Activated T-cell treated with anti-CD3 and anti-CD28 coated beads, Interleukin-2, amount 50 U/mL, for 4 hours (primary cell): ENCODE measurements at regions not wholly inside any gene's neighbourhood (a gene's known extent, or its start where the extent isn't known, plus 50 kb on each side); places are given as distances from the start of the nearest gene placed in this dataset.
"Not testable (repeated sequence)": the region's sequence is repeated elsewhere in the genome, so short reads cannot be mapped to it uniquely, and the experiment has no call there.

Source experiments
- ATAC-seq, 2 donors: fragments of 200-7000 bp; cut with Tn5 transposase; one replicate each; pipeline ENCODE4 v1.10.0; 2021
- DNase-seq: peaks from one replicate; pipeline ENCODE4 v3.0.0-alpha.2; 2020
- H3K27me3 Mint-ChIP-seq: one replicate; pipeline ENCODE4 v1.8.0; 2021; ENCODE audit warnings: low read depth, mixed read lengths
- H3K36me3 Mint-ChIP-seq: one replicate; pipeline ENCODE4 v1.8.0; 2022; ENCODE audit warnings: mixed read lengths; ENCODE audit not compliant: insufficient read depth
- H3K4me1 Mint-ChIP-seq: one replicate; pipeline ENCODE4 v1.8.0; 2021; ENCODE audit warnings: low read depth, mixed read lengths
- H3K4me3 Mint-ChIP-seq: one replicate; pipeline ENCODE4 v1.8.0; 2021; ENCODE audit warnings: mild to moderate bottlenecking, moderate library complexity, mixed read lengths
- H3K9me3 Mint-ChIP-seq: one replicate; pipeline ENCODE4 v1.8.0; 2021; ENCODE audit warnings: mixed read lengths

- Mint-ChIP-seq H3K36me3 (no peaks in the 10 kb centered on the region), H3K4me3 (no peak overlapping the region), H3K27me3 (no peaks in the 10 kb centered on the region), H3K4me1 (no peaks in the 10 kb centered on the region), H3K9me3 (no peaks in the 10 kb centered on the region)
- ATAC-seq (no peak), DNase-seq (no peak)
Measured at GRCh38 chr9:22595805-22596204, 149.2 kb downstream of the DMRTA1 start.

- no peaks in the 10 kb centered on the region for H3K9me3 Mint-ChIP-seq
- H3K4me1 Mint-ChIP-seq: no peaks in the 10 kb centered on the region
- no peak for DNase-seq
- no peak overlapping the region for H3K4me3 Mint-ChIP-seq
- ATAC-seq: no peak
- H3K36me3 Mint-ChIP-seq: no peaks in the 10 kb centered on the region
- no peaks in the 10 kb centered on the region for H3K27me3 Mint-ChIP-seq
Measured at GRCh38 chr9:22617156-22617555, 170.5 kb downstream of the DMRTA1 start.

- ATAC-seq (no peak), DNase-seq (no peak)
- no peaks in the 10 kb centered on the region for H3K36me3 Mint-ChIP-seq
- no peaks in the 10 kb centered on the region for H3K27me3 Mint-ChIP-seq
- H3K4me3 Mint-ChIP-seq: no peak overlapping the region
- H3K4me1 Mint-ChIP-seq: no peaks in the 10 kb centered on the region
- H3K9me3 Mint-ChIP-seq: peaks cover 5% of the 10 kb centered on the region
Measured at GRCh38 chr9:22622815-22623214, 176.2 kb downstream of the DMRTA1 start.

GRCh38 chr9:22623236-22623635 lies 176.6 kb downstream of the DMRTA1 start:
- DNase-seq: no peak
- no peaks in the 10 kb centered on the region for H3K36me3 Mint-ChIP-seq
- no peaks in the 10 kb centered on the region for H3K27me3 Mint-ChIP-seq
- H3K9me3 Mint-ChIP-seq: peaks cover 5% of the 10 kb centered on the region
- no peaks in the 10 kb centered on the region for H3K4me1 Mint-ChIP-seq
- ATAC-seq: no peak
- no peak overlapping the region for H3K4me3 Mint-ChIP-seq

- H3K9me3 Mint-ChIP-seq: peaks cover 9% of the 10 kb centered on the region
- DNase-seq: no peak
- H3K27me3 Mint-ChIP-seq: no peaks in the 10 kb centered on the region
- no peaks in the 10 kb centered on the region for H3K4me1 Mint-ChIP-seq
- no peaks in the 10 kb centered on the region for H3K36me3 Mint-ChIP-seq
- no peak for ATAC-seq
- no peak overlapping the region for H3K4me3 Mint-ChIP-seq
Measured at GRCh38 chr9:22625540-22625939, 178.9 kb downstream of the DMRTA1 start.

- no peaks in the 10 kb centered on the region for H3K27me3 Mint-ChIP-seq
- no peaks in the 10 kb centered on the region for H3K9me3 Mint-ChIP-seq
- H3K36me3 Mint-ChIP-seq: no peaks in the 10 kb centered on the region
- DNase-seq (no peak), ATAC-seq (no peak)
- H3K4me1 Mint-ChIP-seq: no peaks in the 10 kb centered on the region
- no peak overlapping the region for H3K4me3 Mint-ChIP-seq
Measured at GRCh38 chr9:22643541-22643940, 196.9 kb downstream of the DMRTA1 start.

GRCh38 chr9:22645893-22646292 lies 199.3 kb downstream of the DMRTA1 start:
- H3K9me3 Mint-ChIP-seq: no peaks in the 10 kb centered on the region
- no peak for ATAC-seq
- no peak for DNase-seq
- no peaks in the 10 kb centered on the region for H3K4me1 Mint-ChIP-seq
- H3K27me3 Mint-ChIP-seq: no peaks in the 10 kb centered on the region
- no peak overlapping the region for H3K4me3 Mint-ChIP-seq
- H3K36me3 Mint-ChIP-seq: no peaks in the 10 kb centered on the region

- no peak overlapping the region for H3K4me3 Mint-ChIP-seq
- ATAC-seq: no peak
- H3K36me3 Mint-ChIP-seq: no peaks in the 10 kb centered on the region
- DNase-seq: no peak
- H3K4me1 Mint-ChIP-seq: no peaks in the 10 kb centered on the region
- peaks cover 2% of the 10 kb centered on the region for H3K9me3 Mint-ChIP-seq
- H3K27me3 Mint-ChIP-seq: no peaks in the 10 kb centered on the region
Measured at GRCh38 chr9:22649384-22649783, 202.8 kb downstream of the DMRTA1 start.

- Mint-ChIP-seq H3K36me3 (no peaks in the 10 kb centered on the region), H3K9me3 (peaks cover 2% of the 10 kb centered on the region), H3K4me1 (no peaks in the 10 kb centered on the region), H3K4me3 (no peak overlapping the region), H3K27me3 (no peaks in the 10 kb centered on the region)
- DNase-seq (no peak), ATAC-seq (no peak)
Measured at GRCh38 chr9:22650145-22650544, 203.5 kb downstream of the DMRTA1 start.

GRCh38 chr9:22650946-22651345 lies 204.3 kb downstream of the DMRTA1 start:
- Mint-ChIP-seq H3K4me1 (no peaks in the 10 kb centered on the region), H3K4me3 (no peak overlapping the region), H3K27me3 (no peaks in the 10 kb centered on the region), H3K9me3 (peaks cover 5% of the 10 kb centered on the region), H3K36me3 (no peaks in the 10 kb centered on the region)
- ATAC-seq: no peak
- no peak for DNase-seq

GRCh38 chr9:22654833-22655232 lies 208.2 kb downstream of the DMRTA1 start:
- DNase-seq (no peak), ATAC-seq (no peak)
- no peak overlapping the region for H3K4me3 Mint-ChIP-seq
- no peaks in the 10 kb centered on the region for H3K36me3 Mint-ChIP-seq
- no peaks in the 10 kb centered on the region for H3K27me3 Mint-ChIP-seq
- H3K4me1 Mint-ChIP-seq: no peaks in the 10 kb centered on the region
- peaks cover 5% of the 10 kb centered on the region for H3K9me3 Mint-ChIP-seq

GRCh38 chr9:22657713-22658112 lies 211.1 kb downstream of the DMRTA1 start:
- no peaks in the 10 kb centered on the region for H3K36me3 Mint-ChIP-seq
- peaks cover 3% of the 10 kb centered on the region for H3K9me3 Mint-ChIP-seq
- no peaks in the 10 kb centered on the region for H3K27me3 Mint-ChIP-seq

GRCh38 chr9:22658484-22658883 lies 211.9 kb downstream of the DMRTA1 start:
- H3K9me3 Mint-ChIP-seq, H3K36me3 Mint-ChIP-seq, DNase-seq, H3K4me1 Mint-ChIP-seq, ATAC-seq, H3K4me3 Mint-ChIP-seq, H3K27me3 Mint-ChIP-seq: not testable (repeated sequence)

More at GRCh38 chr9:22657713-22658112, 211.1 kb downstream of the DMRTA1 start:
- no peak for ATAC-seq
- H3K4me3 Mint-ChIP-seq: no peak overlapping the region
- no peaks in the 10 kb centered on the region for H3K4me1 Mint-ChIP-seq
- no peak for DNase-seq

GRCh38 chr9:22682536-22682935 lies 235.9 kb downstream of the DMRTA1 start:
- H3K27me3 Mint-ChIP-seq: no peaks in the 10 kb centered on the region
- no peak overlapping the region for H3K4me3 Mint-ChIP-seq
- H3K36me3 Mint-ChIP-seq: no peaks in the 10 kb centered on the region
- peaks cover 8% of the 10 kb centered on the region for H3K9me3 Mint-ChIP-seq
- no peak for DNase-seq
- no peak for ATAC-seq
- H3K4me1 Mint-ChIP-seq: no peaks in the 10 kb centered on the region

GRCh38 chr9:22682961-22683699 lies 236.5 kb downstream of the DMRTA1 start:
- peak; percentile 23 to 25 for ATAC-seq
- Mint-ChIP-seq H3K36me3 (no peaks in the 10 kb centered on the region), H3K4me3 (no peak overlapping the region), H3K27me3 (no peaks in the 10 kb centered on the region), H3K4me1 (no peaks in the 10 kb centered on the region), H3K9me3 (peaks cover 8% of the 10 kb centered on the region)
- DNase-seq: no peak
